Stimulated activated CD8-positive, alpha-beta memory T cell treated with anti-CD3 and anti-CD28 coated beads, Interleukin-2, amount 100 ng/mL, for 48 hours (primary cell): ENCODE measurements at regions not wholly inside any gene's neighbourhood (a gene's known extent, or its start where the extent isn't known, plus 50 kb on each side); places are given as distances from the start of the nearest gene placed in this dataset.

Experiments used
- DNase-seq, 2 donors: peaks; one replicate each; pipeline ENCODE4 v3.0.0-alpha.2; 2020; ENCODE audit warnings: low read depth in 2 of 2

DNA sequence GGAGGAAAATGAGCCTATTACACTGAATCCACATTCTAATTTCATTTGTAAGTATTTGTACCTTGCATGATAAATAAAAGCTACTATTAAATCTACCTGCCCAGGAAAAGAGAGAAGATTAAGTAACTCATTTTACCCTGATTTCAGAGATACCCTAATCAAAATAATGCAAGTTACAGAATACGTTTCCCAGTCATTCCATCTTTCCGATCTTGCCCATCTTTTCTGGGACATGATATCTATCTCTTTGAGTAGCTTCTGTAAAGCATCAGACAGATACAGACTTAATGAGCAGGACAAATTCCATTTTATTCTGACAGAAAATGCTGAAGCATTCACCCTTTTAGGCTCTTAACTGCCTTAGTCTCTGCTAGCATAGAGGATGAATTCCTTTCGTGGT, 56.6 kb downstream of the SPRY2 start:
- DNase-seq: no peak

DNA sequence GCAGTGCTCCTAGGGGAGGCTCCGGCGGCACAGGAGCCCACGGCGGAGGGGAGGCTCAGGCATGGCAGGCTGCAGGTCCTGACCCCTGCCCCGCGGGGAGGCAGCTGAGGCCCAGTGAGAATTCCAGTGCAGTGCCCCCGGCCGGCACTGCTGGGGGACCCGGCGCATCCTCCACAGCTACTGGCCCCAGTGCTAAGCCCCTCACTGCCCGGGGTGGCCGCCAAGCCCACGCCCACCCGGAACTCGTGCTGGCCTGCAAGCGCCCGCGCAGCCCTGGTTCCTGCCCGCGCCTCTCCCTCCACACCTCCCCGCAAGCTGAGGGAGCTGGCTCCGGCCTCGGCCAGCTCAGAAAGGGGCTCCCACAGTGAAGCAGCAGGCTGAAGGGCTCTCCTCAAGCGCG, 62.2 kb downstream of the SPRY2 start:
- DNase-seq: no peak

DNA sequence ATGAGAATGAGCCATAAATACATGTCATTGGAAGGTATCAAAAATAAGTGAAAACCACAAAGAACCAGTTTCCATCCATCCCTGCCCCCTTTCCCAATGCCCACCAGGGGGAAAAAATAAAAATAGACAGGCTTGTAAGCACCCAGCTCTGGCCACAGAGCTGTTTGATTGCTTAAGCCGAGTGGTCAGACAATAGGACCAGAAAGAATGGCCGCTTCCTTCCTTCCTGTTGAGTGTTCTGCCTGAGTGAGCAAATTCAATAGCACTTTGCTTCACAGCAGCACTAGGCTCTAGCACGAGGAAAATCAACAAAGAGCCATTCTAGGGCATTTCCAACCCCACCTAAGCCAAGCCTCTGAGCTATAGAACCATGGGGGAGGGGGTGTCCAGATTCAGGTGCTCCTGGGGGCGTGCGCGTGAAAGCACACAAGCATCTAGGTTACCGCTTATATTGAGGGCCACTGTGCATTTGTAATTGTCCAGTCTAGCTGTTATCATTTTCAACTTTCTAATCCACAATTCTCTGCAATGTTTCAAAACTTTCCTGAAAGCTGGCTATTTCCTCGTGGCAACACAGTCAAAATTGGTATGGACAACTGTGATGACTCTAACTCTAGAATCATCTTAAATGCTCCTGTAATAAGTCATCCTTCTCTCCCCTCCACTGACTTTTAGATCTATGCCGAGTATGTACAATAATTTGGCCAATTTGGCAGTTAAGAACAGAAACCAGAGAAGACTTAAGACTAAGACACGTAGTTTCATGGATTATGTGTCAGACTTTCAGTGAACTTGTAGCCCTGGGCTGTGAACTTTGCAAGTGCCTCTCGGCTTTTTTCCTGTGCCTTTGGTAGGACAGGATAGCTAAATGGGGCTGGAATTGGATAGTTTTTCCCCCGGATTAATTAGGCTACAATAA, 64.3 kb downstream of the SPRY2 start:
- DNase-seq: no peak

DNA sequence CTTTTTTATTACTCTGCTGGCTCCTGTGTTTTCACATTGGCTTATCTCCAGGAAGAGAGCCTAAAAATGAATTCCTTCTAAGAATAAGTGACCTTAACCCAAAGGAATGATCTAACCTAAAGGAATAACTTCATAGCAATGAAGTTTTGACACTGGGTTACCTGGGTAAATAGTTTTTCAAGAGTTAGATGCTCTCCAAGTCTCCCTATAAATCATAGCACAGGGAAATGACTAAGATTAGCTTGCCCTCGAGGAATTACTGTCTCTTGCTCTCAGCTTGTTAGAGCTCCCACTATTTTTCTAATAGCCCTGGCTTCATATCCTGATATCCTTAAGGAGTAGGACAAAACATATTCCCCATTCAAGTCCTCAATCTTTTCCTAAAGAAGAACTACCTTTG, 66.3 kb downstream of the SPRY2 start:
- DNase-seq: no peak

DNA sequence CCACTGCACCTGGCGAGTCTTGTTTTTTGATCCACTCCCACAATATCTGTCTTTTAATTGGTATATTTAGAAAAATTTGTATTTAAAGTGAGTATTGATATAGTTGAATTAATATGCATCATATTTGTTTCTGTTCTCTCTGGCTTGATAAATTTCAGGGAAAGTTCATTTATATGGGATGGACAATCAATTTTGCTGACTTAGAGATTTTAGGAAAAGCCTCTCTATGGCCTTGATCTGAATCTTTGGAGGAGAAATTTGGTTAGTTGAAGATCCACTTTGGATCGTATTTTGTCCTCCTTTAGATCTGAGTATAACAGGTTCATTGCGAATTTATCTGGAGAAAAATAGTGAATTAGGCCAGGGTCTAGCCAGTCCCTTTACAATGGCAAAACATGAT, 67.2 kb downstream of the SPRY2 start:
- no peak for DNase-seq

DNA sequence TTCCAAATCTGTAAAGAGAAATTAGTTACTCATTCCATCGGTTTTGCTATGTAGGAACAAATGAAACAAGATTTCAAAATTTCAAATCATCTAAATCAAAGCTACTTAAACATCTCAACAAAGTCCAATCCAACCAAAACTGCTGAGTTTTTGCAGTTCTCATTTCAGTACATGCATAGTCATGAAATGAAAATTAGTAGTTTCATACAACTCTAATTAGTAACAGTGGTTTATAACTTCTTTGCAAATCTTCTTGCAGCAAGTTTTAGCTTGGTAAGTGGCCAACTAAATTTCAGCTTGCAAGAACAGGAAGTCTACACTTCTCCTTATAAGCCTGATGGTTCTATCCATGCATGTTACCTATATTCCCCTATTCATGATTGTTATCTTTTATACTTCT, 75.6 kb downstream of the SPRY2 start:
- no peak for DNase-seq

DNA sequence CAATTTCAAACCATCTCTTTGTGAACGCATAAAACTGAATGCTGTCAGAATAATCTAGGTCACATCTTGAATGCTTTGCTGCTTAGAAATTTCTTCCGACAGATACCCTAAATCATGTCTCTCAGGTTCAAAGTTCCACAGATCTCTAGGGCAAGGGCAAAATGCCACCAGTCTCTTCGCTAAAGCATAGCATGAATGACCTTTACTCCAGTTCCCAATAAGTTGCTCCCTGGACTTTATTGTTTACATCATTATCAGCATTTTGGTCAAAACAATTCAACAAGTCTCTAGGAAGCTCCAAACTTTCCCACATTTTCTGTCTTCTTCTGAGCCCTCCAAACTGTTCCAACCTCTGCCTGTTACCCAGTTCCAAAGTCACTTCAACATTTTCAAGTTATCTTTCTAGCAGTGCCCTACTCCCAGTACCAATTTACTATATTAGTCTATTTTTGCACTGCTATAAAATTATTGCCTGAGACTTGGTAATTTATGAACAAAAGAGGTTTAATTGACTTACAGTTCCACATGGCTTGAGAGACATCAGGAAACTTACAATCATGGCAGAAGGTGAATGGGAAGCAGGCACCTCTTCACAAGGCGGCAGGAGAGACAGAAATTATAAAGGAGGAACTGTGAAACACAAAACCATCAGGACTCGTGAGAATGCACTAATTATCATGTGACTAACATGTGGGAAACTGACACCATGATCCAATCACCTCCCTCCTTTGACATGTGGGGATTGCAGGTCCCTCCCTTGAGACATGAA, 77.0 kb downstream of the SPRY2 start:
- DNase-seq: no peak

DNA sequence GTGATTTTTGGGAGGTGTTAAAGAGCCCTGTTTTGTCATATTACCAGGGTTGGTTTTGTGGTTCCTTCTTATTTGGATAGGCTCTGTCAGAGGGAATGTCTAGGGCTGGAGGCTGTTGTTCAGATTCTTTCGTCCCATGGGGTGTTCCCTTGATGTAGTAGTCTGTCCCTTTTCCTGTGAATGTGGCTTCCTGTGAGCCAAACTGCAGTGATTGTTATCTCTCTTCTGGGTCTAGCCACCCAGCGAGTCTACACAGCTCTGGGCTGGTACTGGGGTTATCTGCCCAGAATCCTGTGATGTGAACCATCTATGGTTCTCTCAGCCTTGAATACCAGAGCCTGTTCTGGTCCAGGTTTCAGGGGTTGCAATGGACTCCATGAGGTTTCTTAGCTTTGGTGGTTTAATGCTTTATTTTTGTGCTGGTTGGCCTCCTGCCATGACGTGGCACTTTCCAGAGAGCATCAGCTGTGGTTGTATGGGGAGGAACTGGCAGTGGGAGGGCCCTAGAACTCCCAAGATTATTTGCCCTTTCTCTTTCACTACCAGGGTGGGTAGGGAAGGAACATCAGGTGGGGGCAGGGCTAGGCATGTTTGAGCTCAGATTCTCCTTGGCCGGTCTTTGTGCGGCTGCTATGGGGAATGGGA, 78.8 kb downstream of the SPRY2 start:
- DNase-seq: no peak

DNA sequence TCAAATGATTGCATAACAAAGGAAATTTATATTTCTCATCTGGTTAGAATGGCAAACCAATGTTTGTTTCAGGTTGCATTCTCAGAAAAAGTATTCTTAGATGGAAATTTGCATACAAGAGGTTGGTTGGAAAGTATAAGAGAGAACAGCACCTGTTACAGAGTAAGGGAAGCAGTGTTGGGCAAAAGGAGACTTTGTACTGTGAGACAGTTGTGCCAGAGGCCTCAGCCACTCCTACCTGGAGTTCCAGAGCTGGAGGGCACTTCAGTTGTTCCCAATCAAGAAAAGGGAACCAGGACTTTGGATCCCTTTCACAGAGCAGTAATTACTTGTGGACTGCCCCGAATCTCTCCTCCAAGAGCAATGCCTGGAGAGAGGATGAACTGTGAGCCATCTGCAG, 81.8 kb downstream of the SPRY2 start:
- DNase-seq: no peak

DNA sequence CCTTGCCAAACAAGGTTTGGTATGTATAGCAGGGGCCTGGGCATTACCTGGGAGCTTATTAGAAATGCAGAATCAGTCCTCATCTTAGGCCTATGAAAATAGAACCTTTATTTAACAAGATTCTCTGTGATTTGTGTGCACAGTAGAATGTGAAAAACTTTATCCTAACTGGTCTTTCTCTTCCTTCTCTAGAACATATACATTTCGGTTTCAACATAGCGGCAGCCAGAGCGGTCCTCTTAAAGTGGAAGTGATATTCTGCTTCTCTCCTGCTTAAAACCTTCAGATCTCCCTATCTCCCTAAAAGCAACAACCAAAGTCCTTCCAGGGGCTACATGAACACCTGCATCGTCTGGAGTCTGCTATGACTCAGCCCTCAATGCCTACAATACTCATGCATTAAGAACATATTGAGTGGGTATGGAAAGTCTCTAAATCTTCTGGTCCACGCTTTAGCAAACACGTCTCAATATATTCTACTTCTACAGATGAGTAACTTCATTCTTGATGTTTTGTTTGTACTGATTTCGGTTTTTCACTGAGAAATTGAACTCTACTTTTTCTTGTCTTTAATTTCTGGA, 84.5 kb downstream of the SPRY2 start:
- DNase-seq: no peak

DNA sequence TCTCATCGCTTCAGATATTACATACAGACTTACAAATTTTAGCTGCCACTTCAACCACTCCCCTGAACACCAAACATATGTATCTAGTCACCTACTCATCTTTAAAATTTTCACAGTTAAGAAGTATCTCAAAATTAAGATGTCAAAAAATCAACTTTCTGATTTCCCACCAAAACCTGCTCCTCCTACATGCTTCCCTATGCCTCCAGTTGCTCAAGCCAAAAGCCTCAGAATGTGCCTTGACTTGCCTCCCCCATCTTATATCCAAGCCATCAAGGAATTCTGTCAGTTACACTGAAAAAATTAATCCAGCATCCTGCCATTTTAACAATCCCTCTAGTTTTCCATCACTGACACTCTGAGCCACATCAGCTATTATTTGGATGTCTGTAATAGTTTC, 85.0 kb downstream of the SPRY2 start:
- DNase-seq: no peak

DNA sequence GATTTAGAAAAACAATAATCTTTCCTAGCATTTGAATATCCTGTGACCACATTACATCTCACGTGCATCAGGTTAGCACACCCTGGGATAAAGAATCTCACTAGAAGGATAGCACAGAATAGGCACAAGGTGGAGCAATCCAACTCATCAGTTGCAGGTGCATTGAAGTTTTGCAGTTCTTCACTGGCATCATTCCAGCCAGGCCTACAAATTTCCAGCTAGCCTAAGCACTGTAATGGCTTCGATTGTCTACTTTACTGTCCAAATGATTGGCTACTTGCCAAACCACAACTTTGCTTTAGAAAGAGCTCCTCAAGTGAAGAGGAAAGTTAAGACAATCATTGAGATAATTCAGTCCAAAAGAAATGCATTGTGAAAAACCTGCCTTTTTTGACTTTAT, 89.5 kb downstream of the SPRY2 start:
- no peak for DNase-seq

DNA sequence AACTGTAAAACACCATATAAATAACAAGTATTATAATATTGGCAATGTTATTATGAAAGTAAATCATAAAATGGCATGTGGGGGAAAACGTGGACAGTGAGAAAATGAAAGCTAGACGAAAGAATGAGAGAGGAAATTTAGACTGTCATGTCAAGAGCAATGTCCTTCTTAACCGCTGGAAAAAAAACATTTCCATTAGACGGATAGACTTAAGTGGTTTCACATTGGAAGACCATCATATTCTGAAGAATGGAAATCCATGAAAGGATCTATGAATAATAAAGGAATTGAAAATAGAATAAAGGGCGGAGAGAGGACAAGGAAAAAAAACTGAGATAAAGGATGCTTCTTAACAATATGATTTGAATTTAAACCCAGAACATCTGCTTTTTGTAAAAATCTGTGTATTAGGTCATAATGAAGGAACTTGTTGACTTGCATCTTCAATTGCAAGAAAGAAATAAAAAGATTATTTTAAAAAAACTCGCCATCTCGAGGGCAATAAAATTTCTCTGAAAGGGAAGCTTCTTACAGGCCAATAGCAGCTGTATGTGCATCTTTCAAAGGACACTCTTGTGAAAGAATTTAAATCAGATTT, 90.6 kb downstream of the SPRY2 start:
- DNase-seq: no peak

DNA sequence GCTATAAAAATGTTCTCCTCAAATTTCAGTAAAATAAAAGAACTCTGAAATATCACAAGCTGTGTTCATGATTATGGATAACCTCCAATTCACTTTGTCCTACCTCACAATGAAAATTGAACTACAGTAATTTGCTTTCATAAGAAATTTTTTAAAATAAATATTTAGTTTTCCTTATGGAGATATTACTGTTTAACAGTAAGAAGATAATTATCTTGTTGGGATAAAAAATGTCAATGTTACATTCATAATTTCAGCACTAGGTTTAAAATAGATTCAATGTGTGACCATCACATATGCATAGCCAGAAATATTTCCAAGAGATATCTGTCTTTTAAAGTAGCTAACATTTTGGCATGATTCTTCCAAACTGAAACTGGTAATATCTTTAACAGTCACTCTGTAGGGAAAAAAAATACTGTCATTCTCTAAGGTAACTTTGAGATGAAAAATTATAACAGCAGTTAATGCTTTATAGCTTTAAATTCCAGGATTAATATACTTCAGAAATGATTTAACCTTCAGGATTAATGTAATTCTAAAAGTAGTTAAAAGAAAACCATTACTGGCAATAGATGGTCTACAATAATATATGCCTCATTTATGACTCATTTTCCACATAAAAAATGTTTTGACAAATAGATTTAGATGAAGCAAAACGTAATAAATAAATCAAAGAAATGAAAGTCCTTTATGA, 91.3 kb downstream of the SPRY2 start:
- no peak for DNase-seq

DNA sequence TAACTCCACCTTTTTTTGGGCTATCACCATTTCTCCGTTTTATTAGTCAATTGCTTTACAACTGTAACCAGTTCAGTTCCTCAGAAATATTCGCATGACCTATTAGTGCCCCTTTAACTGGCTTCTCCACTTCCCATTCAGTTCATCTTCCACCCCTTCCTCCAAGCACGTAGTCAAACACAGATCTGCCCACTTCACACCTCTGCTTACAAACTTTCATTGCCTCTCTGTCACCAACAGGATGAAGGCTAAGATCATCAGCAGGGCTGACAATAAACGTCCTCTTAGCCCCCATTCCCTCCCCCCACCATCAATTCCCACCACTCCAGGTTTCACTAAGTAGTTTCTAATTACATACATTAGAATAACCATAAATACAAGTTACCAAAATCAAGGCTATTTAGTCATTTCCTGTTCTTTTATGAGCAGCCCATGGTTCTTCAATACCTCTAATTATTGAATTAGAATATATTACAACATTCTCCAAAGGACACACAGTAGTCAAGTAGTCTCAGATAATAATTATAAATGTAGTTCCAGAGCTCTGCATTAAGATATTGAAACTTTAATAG, 95.7 kb downstream of the SPRY2 start:
- DNase-seq: no peak

DNA sequence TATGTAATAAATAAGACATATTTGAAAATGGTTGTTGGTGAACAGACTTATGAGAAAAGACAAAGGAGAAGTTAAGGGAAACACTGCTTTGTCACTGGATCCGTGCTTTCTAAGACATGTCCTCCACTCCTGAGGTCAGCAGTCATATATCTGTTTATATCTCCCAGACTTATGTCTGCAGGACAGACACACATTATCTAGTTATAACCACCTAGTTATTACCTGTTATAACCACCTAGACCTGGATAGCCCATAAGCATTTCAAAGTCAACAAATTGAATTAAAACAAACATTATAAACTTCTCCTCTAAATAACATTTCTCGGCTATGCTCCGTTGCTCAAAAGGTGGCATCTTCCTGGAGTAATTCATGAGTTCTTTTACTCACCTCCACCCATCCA, 96.4 kb downstream of the SPRY2 start:
- no peak for DNase-seq

DNA sequence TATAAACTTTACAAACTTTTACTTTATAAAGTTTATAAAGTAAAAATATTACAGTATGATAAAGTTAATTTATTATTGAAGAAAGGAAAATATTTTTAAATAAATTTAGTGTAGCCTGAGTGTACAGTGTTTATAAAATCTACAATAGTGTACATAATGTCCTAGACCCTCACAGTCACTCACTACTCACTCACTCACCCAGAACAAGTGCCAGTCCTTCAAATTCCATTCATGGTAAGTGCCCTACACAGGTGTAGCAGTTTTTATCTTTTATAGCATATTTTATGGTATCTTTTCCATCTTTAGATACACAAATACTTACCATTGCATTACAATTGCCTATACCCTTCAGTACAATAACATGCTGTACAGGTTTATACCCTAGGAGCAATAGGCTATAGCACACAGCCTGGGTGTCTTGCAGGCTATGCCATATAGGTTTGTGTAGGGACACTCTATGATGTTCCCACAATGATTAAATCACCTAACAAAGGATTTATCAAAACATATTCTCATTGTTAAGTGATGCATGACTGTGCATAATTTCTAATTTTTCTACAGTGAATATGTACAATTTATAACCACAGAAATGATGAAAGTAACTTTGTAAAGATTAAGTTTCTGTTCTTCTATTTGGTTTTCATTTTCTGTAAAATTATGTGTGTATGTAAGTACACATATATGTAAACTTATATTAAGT, 98.0 kb downstream of the SPRY2 start:
- DNase-seq: no peak

DNA sequence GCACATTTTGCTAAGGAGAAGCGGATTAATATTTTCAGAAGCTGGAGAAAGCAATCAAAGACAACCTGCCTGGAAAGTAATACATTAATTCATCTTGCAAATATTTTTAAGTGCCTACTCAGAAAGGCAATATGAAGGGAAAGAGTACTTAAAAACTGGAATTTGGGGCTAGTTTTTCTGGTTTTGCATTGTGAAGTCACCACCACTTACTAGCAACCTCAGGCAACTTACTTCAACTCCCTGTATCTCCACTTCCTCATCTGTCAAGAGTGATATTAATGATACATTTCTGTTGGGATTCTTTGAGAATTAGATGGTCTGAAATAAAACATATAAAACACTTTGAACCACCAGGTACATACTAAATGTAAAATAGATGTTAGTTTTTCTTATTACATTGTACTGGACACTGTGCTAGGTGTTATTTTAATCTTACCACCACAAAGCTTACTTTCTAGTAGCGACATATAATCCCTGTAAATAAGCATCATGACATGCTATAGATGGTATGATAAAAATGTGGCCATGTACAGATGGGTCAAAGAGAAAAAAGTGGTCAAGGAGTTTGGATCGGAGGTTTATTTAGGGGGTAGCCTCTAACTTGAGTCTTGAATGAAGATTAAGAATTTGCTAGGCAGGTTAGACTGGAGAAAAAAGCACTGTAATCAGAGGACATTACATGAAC, 101.2 kb downstream of the SPRY2 start:
- DNase-seq: no peak

DNA sequence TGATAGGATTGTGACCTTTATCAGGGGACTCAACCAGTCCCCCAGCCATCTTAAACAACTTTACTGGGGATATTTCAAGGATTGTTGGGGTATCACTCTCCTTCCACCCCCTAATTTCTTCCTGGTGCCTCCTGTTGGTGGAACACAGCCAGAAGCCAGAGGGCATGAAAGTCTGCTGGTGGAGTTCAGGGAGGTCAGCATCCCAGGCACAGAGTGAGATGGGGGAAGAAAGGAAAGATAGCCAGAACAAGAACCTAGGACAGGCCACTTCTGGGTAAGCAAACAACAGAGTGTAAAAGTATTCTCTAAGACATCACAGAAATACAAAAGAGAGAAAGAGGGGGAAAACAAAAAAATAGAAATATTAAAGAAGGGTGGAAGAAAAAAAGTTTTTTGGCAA, 101.8 kb downstream of the SPRY2 start:
- DNase-seq: no peak

DNA sequence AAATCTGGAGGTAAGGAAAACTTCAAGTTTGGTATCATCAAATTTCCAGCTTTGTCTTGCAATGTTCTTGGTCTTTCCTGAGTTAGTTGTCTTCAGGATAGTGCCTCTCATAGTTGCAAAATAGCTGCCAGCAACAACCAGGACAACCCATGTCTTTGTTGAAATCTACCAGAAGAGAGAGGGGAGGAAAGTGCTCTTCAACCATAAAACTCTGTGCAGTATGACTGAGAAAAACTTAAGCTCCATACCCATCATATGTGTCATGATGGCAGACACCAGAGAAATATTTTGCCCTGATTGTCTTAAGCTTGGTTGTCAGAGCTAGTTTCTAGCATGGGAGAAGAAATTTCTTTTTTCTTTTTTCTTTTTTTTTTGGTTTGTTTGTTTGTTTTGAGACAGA, 103.3 kb downstream of the SPRY2 start:
- DNase-seq: no peak
